ENCODE measurements at regions not wholly inside any gene's neighbourhood (a gene's known extent, or its start where the extent isn't known, plus 50 kb on each side); places are given as distances from the start of the nearest gene placed in this dataset.

- H3K4me3 ChIP-seq (ENCODE audit: low read depth, low read length): no peak overlapping the region
- peaks cover 6% of the 10 kb centered on the region for H3K4me1 ChIP-seq
- DNase-seq: no peak
- no peak for TF ChIP-seq CTCF (IDR thresholded peaks at IDR 0.05; ENCODE audit: low read depth, low read length)
- H3K27me3 ChIP-seq: no peaks in the 10 kb centered on the region
- no peaks in the 10 kb centered on the region for H3K9me3 ChIP-seq
- no peaks in the 10 kb centered on the region for H3K36me3 ChIP-seq
Measured at GRCh38 chr4:32472918-32473317, 1752.7 kb downstream of the PCDH7 start.

- H3K27me3 ChIP-seq: no peaks in the 10 kb centered on the region
- H3K36me3 ChIP-seq: no peaks in the 10 kb centered on the region
- H3K4me1 ChIP-seq: peaks cover 6% of the 10 kb centered on the region
- DNase-seq: no peak
- no peaks in the 10 kb centered on the region for H3K9me3 ChIP-seq
- no peak overlapping the region for H3K4me3 ChIP-seq (ENCODE audit: low read depth, low read length)
- no peak for TF ChIP-seq CTCF (IDR thresholded peaks at IDR 0.05; ENCODE audit: low read depth, low read length)
Measured at GRCh38 chr4:32475710-32476109, 1755.5 kb downstream of the PCDH7 start.

- no peaks in the 10 kb centered on the region for H3K36me3 ChIP-seq
- DNase-seq: no peak
- no peak for TF ChIP-seq CTCF (IDR thresholded peaks at IDR 0.05; ENCODE audit: low read depth, low read length)
- no peaks in the 10 kb centered on the region for H3K9me3 ChIP-seq
- H3K4me1 ChIP-seq: peaks cover 6% of the 10 kb centered on the region
- no peak overlapping the region for H3K4me3 ChIP-seq (ENCODE audit: low read depth, low read length)
- no peaks in the 10 kb centered on the region for H3K27me3 ChIP-seq
Measured at GRCh38 chr4:32477518-32477917, 1757.3 kb downstream of the PCDH7 start.

- DNase-seq: no peak
- no peak for TF ChIP-seq CTCF (IDR thresholded peaks at IDR 0.05; ENCODE audit: low read depth, low read length)
- no peaks in the 10 kb centered on the region for H3K27me3 ChIP-seq
- no peaks in the 10 kb centered on the region for H3K9me3 ChIP-seq
- no peak overlapping the region for H3K4me3 ChIP-seq (ENCODE audit: low read depth, low read length)
- no peaks in the 10 kb centered on the region for H3K4me1 ChIP-seq
- no peaks in the 10 kb centered on the region for H3K36me3 ChIP-seq
Measured at GRCh38 chr4:32485956-32486355, 1765.8 kb downstream of the PCDH7 start.

- H3K9me3 ChIP-seq: no peaks in the 10 kb centered on the region
- no peaks in the 10 kb centered on the region for H3K4me1 ChIP-seq
- no peak for DNase-seq
- no peak overlapping the region for H3K4me3 ChIP-seq (ENCODE audit: low read depth, low read length)
- H3K27me3 ChIP-seq: no peaks in the 10 kb centered on the region
- H3K36me3 ChIP-seq: no peaks in the 10 kb centered on the region
- TF ChIP-seq CTCF (IDR thresholded peaks at IDR 0.05; ENCODE audit: low read depth, low read length): no peak
Measured at GRCh38 chr4:32488690-32489089, 1768.5 kb downstream of the PCDH7 start.

GRCh38 chr4:32499171-32499570 lies 1779.0 kb downstream of the PCDH7 start:
- no peaks in the 10 kb centered on the region for H3K36me3 ChIP-seq
- TF ChIP-seq CTCF (IDR thresholded peaks at IDR 0.05; ENCODE audit: low read depth, low read length): no peak
- DNase-seq: no peak
- no peaks in the 10 kb centered on the region for H3K9me3 ChIP-seq
- no peaks in the 10 kb centered on the region for H3K27me3 ChIP-seq
- no peak overlapping the region for H3K4me3 ChIP-seq (ENCODE audit: low read depth, low read length)
- H3K4me1 ChIP-seq: no peaks in the 10 kb centered on the region

Measured in BE2C (cell line).